HG02678 (cell line): ENCODE measurements at regions not wholly inside any gene's neighbourhood (a gene's known extent, or its start where the extent isn't known, plus 50 kb on each side); places are given as distances from the start of the nearest gene placed in this dataset.
"Not testable (repeated sequence)": the region's sequence is repeated elsewhere in the genome, so short reads cannot be mapped to it uniquely, and the experiment has no call there.

Source experiments
- ATAC-seq: cut with Tn5 transposase; IDR thresholded peaks from one replicate; pipeline ENCODE4 v1.9.1; 2021; ENCODE audit warnings: mild to moderate bottlenecking, moderate library complexity; ENCODE audit not compliant: unreplicated experiment

DNA sequence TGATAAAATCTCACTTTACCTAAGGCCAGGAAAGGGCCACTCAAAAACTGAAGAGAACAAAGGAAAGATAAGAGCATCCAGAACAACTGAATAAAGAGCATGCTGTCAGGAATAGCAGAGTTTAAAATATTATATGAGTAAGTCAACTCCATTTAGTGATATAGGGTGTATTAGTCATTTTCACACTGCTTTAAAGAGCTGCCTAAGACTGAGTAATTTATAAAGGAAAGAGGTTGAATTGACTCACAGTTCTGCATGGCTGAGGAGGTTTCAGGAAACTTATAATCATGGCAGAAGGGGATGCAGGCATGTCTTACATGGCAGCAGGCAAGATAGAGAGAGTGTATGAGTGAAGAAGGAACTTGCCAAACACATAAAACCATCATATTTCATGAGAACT, 778.0 kb upstream of the NECTIN3 start:
- no peak for ATAC-seq

DNA sequence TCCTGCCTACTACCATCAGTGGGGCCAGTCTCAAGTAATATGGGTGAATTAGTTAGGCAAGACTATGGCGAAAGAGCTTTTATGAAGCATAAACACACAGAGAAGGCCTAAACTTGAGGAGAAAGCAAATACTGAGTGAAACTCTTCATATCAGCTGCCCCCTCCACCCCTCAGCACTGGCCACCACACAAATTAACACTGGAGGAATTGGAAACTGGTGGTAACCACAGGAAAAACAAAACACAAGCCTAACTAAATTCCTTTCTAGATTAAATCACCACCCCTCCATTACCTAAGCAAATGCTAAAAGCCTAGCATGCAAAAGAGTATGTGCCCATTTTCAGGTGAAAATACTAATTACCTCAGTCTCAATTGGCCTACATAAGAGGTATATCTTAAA, 774.7 kb upstream of the NECTIN3 start:
- no peak for ATAC-seq

DNA sequence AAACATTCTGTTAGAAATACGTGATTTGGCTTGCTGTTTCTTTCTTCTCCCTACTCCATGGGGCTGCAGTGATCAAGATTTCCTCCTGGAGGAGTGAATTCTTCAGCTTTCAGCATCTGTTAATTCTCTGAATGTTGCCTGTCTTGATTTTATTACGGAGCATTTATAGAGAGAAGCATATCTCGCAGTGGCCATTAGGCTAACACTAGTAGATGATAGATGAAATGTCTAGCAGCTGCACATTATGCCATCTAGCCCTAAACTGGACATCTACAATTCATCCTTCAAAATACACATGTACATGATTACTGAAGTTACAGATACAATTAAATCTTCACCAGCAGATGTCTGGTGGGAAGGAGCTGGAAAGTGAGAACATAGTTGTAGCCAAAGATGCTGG, 769.8 kb upstream of the NECTIN3 start:
- ATAC-seq: no peak

DNA sequence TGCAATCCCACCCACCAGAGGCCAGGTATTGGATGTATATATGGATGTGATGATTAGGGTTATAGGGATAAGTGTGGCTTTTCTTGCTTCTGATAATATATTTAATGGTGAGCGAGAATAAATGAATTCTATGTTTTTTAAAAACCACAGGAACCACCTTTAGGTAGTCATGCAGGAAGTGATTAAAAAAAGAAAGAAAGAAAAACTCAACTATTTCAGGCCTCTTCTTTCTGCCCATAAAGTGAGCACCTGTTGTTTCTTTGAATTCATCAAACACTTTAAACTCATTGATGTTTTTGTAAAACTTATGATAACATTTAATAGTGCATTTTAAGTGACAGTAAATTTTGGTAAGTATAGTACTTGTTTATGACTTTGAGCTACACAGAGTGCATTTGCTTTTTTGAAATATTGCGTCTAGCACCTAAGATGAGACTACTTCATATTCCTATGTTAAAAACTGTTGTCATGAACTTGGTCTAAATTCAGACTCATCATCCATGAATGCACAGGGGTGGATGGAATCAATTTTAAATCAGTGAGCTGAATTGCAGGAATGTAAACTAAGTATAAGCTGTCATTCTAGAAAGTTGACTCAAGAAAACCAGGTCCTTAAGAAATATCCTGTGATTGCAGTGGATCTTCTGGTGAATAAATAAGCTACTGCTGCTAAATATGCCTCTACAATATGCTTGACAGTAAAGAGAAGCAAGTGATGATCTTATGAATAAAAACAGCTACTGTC, 764.4 kb upstream of the NECTIN3 start:
- no peak for ATAC-seq

GRCh38 chr3:110311541-110311940, 760.1 kb upstream of the NECTIN3 start:
- no peak for ATAC-seq

GRCh38 chr3:110314512-110315114, 757.0 kb upstream of the NECTIN3 start:
- peak; percentile 93 for ATAC-seq

GRCh38 chr3:110318108-110318507, 753.5 kb upstream of the NECTIN3 start:
- ATAC-seq: no peak

DNA sequence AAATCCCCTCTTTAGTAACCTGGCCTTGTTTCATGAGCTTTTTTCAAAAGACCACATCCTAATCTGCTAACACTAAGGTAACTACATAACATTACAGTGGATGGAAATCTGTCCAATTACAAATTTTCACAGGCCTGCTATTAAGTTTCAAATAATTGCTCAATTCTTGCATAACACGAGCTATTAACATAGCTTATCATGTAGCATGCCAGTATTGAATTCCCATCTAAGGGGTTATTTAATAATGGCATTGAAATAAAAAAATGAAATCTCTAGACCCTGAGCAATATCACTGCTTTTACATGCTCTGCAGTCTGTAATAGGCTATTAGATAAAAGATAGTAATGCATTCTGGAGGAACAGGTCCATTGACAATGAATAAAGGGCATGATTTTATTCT, 748.3 kb upstream of the NECTIN3 start:
- ATAC-seq: no peak

DNA sequence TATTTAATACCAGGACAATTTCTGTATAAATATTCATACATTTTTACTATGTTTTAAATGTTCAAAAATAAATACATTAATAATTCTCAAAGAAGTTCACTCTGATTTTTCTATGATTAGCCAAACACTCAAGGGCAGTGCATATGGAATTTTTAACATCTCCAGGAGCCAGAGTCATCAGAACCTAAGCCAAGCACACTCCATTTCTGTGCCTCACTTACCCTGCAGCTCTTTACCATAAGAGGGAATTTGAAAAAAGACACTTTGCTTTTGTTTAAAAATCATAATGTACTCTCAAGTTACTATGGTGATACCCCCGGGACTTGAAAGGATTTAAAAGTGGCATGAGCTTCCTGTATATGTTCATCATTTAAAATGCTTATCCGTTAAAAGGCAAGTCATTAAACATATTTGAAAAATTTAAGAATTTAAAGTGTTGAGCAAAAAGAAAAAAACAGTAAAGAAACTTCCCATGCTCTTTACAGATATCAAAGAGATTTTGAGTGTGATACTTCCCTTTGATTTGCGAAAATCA, 747.4 kb upstream of the NECTIN3 start:
- no peak for ATAC-seq

DNA sequence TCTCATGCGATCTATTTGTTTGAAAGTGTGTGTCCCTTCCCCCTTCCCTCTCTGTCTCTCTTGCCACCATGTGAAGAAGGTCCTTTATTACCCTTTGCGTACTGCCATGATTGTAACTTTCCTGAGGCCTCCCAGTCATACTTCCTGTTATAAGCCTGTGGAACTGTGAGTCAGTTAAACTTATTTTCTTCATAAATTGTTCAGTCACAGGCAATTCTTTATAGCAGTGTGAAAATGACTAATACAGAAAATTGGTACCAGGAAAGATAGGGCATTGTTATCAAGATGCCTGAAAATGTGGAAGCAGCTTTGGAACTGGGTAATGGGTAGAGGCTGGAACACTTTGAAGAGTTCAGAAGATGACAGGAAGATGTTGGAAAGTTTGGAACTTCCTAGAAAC, 743.7 kb upstream of the NECTIN3 start:
- ATAC-seq: no peak

DNA sequence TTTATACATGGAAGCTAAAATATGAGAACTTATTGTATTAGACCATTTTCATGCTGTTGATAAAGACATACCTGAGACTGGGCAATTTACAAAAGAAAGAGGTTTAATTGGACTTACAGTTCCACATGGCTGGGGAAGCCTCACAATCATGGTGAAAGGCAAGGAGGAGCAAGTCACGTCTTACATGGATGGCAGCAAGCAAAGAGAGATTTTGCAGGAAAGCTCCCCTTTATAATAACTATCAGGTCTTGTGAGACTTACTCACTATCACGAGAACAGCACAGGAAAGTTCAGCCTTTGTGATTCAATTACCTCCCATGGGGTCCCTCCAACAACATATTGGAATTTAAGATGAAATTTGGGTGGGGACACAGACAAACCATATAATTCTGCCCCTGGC, 740.1 kb upstream of the NECTIN3 start:
- ATAC-seq: not testable (repeated sequence)

- ATAC-seq: no peak
Observed at GRCh38 chr3:110332629-110333028, 739.0 kb upstream of the NECTIN3 start.

DNA sequence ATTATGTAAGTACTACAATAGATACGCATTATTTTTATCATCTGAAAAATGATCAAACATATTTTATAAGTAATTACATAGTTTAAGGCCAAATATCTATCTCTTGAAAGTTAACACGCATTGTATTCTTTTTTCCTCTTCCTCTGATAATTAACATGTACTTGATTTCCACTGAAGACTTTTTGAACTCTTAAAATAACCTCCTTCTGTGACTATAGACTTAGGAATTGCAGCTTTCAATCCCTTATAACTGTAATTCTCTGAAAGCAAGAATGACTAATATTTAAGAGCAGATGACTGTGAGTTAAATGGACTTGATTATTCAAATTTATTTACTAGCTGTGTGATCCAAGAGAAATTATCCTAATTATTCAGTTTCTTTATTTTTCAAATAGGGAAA, 730.6 kb upstream of the NECTIN3 start:
- ATAC-seq: no peak

DNA sequence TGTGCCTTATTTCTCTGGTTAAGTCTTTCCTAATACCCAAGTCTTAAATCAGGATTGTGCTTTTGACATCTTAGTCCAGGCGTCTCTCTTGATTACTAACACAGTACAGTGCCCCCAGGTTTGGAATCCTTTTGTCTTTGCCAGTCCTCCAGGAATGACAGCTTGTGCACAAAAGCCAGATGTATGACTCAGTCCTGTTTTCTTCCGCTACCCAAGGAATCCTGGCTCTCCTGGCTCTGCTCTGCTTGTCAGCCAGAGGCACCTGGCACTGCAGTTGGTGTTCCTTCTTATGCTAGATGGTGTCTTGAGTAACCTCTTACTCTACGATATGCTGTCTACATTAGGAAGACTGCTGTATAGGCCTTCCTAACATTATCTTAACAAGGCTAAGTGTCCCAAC, 728.2 kb upstream of the NECTIN3 start:
- no peak for ATAC-seq

- ATAC-seq: peak; percentile 79
Observed at GRCh38 chr3:110343945-110344344, 727.7 kb upstream of the NECTIN3 start.

DNA sequence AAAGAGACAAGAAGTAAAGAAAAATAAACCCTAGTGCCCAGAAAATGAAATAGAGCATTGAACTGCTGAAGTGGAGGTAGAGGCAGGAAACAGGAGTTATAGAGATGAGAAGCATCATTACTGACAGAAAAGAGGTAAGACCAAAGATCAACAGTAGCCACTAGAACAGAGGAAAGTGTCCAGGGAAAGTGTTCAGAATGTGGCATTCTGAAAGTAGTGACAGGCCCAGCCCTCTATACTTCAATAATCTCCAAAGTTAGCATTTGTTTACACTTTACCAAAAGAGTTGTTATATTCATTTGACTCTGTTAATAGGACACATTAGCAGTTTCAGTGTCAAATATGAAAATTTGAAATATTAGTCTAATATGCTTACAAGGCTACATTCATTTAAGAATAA, 727.1 kb upstream of the NECTIN3 start:
- ATAC-seq: no peak

GRCh38 chr3:110344897-110345767, 726.5 kb upstream of the NECTIN3 start:
- ATAC-seq: peak; percentile 49

- ATAC-seq: no peak
Observed at GRCh38 chr3:110349295-110349694, 722.3 kb upstream of the NECTIN3 start.

DNA sequence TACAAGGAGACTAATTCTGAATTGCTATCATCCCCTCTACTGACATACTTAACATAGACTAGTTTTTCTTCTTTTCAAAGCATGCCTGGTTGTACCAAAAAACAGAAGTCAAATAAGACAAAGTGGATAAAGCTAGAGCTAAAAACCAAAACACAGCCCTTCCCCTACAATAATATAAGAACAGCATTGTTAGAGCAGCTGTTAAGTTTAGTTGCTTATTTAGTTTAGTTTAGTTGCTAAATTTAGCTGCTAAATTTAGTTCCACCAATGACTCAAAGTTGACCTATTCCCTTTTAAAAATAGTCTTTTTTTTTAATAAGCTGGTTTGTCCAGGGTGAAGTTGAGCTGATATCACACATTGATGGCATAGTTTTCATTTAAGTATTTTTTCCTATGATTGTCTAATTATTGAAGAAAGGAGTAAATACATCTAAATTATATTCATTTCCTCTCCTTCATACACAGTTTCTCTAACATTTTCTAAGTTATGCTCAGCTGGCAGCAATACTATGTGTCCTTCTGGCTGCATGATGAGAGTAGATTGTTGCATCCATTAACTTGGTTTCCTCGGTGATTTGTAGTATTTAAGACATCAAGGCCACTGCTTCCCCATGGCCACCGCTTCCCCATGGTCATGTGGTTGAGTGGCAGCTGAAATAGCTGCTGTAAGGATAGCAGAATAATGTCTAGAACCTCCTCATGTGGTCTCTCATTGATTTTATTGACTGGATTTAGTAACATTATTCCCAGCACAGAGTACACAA, 718.6 kb upstream of the NECTIN3 start:
- ATAC-seq: no peak

DNA sequence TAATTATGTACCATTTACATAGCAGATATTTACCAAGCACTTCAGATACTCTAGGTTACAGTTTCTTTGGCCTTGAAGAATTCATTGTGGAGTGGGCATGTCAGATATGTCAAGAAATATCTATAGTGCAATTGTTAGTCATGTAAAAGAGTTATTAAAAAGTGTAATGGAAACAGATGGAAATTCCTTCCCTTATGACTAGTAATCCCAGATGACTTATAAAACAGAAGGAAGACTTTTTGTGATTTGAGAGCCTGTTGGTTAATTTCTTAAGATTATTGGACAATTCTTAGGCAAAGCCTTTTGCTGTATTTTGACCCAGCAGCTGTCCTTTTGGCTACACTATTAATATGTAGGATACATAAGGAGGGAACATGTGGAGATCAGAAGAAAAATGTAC, 708.9 kb upstream of the NECTIN3 start:
- no peak for ATAC-seq

DNA sequence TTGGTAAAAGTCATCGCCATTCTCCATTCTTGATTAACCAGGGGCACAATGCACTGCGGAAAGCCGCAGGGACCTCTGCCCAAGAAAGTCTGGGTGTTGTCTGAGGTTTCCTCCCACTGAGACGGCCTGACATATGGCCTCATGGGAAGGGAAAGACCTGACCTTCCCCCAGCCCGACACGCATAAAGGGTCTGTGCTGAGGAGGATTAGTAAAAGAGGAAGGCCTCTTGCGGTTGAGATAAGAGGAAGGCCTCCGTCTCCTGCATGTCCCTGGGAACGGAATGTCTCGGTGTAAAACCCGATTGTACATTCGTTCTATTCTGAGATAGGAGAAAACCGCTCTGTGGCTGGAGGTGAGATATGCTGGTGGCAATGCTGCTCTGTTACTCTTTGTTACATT, 704.3 kb upstream of the NECTIN3 start:
- ATAC-seq: not testable (repeated sequence)
